ENCODE measurements at regions not wholly inside any gene's neighbourhood (a gene's known extent, or its start where the extent isn't known, plus 50 kb on each side); places are given as distances from the start of the nearest gene placed in this dataset.

GRCh38 chr14:46290706-46291105 lies 360.9 kb downstream of the RPL10L start:
- DNase-seq (ENCODE audit: low spot score): no peak

GRCh38 chr14:46279776-46280175 lies 371.8 kb downstream of the RPL10L start:
- DNase-seq (ENCODE audit: low spot score): no peak

- no peak for DNase-seq (ENCODE audit: low spot score)
These were observed 372.3 kb downstream of the RPL10L start for GRCh38 chr14:46279327-46279726.

GRCh38 chr14:46259536-46259935 lies 392.0 kb downstream of the RPL10L start:
- DNase-seq (ENCODE audit: low spot score): peak; percentile 48

- DNase-seq (ENCODE audit: low spot score): no peak
These were observed 395.2 kb downstream of the RPL10L start for GRCh38 chr14:46256381-46256780.

- peak; percentile 25 for DNase-seq (ENCODE audit: low spot score)
These were observed 401.4 kb downstream of the RPL10L start for GRCh38 chr14:46250113-46250703.

- no peak for DNase-seq (ENCODE audit: low spot score)
These were observed 403.5 kb downstream of the RPL10L start for GRCh38 chr14:46248001-46248630.

GRCh38 chr14:46245276-46245675 lies 406.3 kb downstream of the RPL10L start:
- DNase-seq (ENCODE audit: low spot score): no peak

- no peak for DNase-seq (ENCODE audit: low spot score)
These were observed 417.8 kb downstream of the RPL10L start for GRCh38 chr14:46233786-46234185.

- no peak for DNase-seq (ENCODE audit: low spot score)
These were observed 421.0 kb downstream of the RPL10L start for GRCh38 chr14:46230540-46230939.

- DNase-seq (ENCODE audit: low spot score): no peak
These were observed 435.8 kb downstream of the RPL10L start for GRCh38 chr14:46215801-46216200.

- no peak for DNase-seq (ENCODE audit: low spot score)
These were observed 452.9 kb downstream of the RPL10L start for GRCh38 chr14:46198676-46199075.

- peak; percentile 14 for DNase-seq (ENCODE audit: low spot score)
These were observed 453.7 kb downstream of the RPL10L start for GRCh38 chr14:46197856-46198255.

Data from H4 (cell line).